ENCODE measurements at regions not wholly inside any gene's neighbourhood (a gene's known extent, or its start where the extent isn't known, plus 50 kb on each side); places are given as distances from the start of the nearest gene placed in this dataset.

DNA sequence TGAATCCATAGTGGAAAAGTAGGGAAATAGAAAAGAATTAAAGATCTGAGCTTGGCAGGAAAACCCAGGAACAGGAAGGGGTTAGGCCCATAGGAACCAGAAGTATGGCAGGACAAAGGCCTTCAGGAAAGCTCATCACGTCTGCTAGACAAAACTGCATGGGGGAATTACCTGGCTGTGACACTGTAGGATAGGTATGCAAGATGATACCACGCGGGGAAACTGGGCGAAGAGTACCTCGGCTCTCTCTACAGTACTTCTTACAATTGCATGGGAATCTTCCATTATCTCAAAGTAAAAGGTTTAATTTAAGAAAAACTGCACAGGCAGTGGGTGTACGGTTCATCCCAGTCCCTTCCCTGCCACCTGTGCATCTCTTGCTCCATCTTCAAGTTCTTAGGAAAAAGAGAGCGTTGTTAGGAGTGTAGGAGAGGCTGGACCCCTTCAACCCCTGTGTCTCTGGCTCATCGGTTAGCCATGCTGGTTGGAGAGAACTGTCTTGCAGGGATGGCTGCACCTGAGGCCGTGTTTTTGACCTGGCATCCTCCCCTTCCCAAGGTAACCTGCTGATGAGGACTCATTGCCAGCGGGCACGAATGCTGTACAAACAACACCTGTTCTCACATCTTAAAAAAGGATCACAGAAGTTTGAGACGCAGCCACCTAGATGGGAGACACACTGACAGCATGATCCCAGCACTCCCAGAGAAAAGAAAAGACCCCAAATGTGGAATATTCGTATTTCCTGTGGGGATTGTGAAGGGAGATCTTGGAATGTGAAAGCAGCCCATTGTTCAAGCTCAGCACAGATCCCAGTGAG, 120.5 kb upstream of the COPS8 start:
- no peak for DNase-seq

DNA sequence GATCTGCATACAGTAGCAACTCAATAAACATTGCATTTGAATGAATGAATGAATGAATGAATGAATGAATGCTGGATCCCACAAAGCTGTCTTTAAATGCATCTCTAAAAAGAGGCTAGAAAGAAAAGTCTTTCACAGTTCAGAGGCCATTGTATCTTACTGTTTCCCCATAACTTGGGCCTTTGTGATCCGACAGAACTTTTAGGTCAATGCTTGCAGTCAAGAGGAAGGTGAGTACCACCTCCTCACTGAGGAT, 119.9 kb upstream of the COPS8 start:
- no peak for DNase-seq

DNA sequence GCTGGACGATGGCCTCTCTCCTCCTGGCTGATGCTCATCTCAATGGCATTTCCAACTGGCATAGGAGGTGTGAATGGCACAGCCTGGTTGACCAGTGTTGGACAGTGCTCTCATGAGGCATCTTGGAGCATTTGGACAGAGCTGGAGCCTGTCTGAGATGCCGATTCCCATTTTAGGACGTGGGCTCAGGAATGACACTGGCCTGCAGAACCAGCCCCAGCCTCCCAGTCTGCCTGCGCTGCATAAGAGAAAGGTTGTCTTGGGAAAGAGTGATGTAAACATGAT, 118.2 kb upstream of the COPS8 start:
- no peak for DNase-seq

DNA sequence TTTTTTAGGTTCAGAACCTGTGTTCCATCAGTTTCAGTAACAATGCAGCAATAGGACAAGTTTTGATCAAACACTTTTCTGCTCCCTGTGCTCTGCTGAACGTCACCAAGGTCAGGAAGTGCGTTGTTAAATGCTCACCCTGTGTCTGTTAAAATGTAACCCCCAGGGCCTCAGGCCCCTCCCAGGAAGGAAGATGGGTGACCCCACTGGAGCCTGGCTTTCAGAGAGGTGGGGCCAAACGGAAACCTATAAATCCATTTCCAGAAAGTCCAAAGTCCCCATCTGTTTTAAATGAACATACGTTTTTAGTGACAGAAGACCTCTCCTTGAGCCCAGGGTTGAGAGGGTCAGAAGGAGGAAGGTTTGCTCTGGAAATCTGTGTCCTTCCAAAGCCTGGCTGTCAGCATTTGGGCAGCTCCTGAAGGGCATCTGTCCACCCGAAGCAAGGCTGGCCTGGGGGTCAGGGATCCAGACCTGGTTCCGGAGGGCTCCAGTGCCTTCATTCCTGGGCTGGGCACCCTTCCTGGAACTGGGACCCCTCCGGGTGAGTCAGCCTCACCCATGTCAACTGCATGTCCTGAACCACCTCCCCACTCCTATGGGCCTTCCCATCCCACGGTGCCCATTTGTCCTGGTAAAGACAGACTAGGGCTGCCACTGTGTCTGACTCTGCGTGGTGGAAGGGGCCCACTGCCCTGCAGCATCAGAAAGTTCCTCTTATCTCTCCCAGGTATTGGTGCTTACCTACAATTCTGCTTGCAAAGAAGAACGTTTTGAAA, 117.4 kb upstream of the COPS8 start:
- DNase-seq, result no peak

DNA sequence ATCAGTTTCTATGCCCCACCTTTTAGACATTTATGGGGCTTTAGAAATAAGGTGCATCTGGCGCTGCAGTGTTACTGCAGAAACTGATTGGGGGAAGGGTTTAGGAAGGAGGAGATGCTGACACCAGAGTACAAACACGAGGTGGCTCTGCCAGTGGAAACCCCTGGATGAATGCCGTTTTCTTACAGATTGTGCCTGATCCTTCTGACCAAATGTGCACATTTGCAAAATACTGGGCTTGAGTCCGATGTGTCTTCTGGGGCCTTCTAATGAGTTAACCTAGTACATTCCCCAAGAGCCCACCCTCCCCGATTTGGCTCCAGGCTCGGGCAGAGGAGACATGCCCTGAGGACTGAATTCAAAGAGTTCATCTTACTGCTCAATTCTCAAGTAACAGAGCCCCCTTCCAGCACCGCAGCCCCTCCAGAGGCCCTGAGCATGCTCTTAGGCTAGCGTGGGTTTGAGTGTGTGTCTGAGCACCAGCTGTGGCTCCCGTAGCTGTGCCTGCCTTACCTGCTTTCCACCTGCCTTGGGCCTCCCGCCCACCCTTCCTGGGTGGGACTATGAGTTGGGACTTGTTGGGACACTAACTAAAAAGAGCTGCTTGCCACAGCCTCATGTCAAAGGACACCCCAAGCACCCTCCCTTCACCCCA, 116.7 kb upstream of the COPS8 start:
- no peak for DNase-seq

DNA sequence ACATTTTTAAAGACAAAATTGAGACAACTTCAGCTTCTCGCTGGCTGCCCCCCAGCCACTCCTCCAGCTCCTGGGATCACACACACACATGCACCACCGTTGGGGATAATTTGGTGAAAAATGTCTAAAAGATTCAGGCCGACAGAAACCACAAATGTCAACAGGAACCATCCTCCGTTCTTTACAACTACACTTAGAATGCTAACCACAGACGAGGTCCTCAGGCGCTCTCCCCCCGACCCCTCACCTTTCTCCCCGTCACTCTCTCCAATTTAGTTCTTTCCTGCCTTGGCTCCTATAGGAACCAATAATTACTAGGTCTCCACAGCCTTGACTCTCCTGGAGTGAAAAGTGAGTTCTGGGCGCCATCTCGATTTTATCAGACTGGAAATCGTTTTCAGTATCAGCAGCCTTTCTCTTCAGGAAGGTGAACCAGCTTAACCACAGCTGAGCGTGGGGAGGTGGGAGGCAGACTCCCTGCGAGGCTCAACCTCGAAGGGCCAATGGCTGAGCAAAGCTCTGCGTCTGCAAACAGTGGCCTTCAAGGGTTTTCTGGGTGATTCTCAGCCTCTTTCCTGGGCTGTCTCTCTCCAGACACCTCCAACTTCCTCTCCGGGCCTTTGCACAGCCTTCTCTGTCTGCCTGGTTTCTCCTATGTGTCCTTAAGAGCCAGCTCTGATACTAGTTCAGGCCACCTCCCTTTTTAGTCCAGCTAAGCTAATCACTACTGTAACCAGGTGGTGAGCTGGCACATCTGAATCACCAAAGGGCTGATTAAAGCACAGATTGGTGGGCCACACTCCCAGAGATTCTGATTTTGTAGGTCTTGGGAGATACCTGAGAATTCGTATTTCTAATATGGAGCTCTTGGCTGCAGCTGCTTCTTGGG, 115.7 kb upstream of the COPS8 start:
- no peak for DNase-seq

DNA sequence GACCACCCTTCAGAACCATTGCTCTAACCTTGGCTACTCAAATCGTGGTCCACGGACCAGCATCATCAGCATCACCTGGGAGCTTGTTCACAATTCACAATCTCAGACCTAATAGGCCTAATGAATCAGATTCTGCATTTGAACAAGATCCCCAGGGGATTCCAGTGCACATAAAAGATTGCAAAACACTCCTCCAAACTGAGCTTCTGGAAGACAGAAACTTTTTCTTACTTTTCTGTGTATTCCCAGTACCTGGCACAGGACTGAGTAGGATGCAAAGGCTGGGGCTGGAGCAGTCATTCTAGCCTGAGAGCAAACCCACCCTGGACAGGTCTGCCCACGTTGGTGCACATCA, 115.1 kb upstream of the COPS8 start:
- DNase-seq, result no peak

DNA sequence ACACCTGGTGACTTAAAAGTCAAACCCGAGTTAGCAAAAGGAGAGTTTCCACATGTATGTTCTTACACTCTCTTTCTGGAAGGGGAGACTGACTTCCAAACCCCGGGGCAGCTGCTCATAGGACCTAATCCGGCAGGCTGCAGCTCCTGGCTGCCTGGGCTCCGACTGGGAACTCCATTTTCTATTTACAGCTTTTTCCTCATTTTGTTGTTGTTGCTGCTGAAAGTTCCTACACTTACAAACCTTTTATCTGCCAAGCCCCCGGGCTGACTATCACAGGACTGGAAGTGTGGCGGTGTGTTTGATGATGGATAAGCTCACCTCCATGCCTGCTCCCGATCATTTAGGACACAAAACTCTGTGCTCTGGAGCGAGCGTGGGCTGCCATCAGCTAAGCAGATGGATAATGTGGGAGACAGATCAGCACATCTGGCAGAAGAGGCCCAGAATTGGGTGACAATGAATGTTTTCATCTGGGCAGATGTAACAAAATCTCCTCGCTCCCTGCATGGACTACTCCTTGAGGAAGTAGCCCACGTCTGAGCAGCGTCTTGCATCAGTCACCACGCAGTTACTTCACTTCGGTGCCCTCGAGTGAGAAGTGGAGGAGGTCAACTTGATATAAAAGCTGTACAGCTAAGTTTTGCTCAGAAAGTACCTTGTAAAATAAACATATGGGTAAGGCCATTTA, 114.4 kb upstream of the COPS8 start:
- no peak for DNase-seq

DNA sequence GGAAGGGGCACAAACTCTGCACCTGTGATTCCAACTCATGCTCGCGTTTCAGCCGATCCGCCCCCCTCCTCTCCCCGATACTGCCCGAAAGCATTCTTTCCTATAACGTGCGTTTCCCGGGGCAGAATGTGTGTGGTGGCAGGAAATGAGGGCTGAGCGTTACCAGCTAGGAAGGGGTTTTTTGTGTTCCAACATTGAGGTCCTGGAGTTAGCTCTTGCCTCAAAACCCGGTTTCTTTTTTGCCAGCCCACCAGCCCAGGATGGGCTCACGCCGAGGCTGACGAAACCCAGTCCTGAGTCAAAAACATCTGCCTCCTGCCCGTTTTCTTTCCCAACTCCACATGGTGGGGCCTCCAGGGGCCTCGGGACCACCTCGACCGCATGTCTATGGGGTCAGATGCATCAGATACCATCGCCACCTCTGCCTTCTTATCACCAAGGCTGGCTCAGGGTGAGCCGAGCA, 113.7 kb upstream of the COPS8 start:
- DNase-seq, result no peak

DNA sequence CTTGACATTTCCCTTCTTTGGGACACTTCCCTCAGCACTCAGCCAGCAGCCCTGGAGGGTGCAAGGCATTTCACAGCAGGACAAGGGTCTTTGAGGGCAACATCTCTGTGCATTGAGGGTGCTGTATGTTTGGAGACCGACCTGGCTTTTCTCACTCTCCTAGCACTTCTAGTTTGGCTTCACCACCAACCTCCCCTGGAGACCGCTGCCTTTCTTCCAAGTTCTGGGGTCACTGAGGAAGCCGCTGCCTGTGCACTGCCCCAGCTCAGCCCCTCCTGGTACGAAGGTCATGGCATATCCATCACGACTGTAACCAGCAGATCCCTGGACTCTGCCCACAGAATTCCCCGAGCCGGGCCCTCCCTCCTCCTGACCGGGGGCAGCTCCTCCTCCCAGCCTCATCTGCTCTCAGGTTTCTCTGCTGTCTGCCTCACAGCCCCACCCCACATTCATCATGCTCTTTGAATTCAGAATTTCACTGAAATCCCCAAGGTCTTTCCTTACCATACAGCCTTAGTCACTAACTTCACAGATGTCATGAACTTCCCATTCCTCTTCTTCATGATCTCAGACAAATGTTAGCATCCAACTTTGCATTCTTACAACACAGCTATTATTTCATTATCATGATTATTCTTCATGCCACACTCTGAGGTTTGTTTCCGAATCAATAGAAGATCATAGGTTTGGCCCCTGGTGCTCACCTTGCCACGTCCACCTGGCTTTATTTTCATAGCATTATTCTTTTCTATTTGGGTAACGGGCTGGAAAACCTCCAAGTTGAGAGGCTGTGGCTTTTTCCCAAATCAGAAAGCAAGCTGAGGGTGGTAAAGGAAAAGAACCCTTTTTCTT, 113.0 kb upstream of the COPS8 start:
- DNase-seq, result peak; percentile 54

DNA sequence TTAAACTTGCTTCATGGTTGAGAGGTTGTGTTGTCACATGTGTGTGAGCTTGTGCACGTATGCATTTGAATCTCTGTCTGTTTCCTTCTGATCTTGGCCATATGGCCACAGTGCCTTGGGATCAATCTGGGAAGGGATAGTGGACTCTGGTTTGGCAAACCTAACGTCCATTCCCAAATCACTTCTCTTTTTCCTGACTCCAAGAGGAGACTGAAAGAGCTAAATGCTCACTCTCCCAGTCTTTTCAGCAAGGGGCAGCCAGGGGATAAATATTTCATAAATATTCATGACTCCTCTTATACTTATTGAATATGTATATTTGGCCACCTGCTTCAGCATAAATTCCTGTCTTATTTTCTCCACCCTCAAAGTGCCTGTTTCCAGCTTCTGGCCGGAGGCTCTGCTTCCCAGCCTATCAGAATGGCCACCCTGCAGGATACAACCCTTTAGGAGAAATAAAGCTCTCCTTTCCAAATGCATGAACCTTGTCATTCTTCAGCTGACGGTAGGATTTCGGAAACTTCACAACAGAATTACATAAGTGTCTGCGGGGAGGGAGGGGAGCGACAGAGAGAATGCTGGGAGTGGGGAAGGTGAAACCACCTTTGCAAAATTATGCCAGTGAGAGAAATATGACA, 112.2 kb upstream of the COPS8 start:
- DNase-seq, result peak; percentile 8

DNA sequence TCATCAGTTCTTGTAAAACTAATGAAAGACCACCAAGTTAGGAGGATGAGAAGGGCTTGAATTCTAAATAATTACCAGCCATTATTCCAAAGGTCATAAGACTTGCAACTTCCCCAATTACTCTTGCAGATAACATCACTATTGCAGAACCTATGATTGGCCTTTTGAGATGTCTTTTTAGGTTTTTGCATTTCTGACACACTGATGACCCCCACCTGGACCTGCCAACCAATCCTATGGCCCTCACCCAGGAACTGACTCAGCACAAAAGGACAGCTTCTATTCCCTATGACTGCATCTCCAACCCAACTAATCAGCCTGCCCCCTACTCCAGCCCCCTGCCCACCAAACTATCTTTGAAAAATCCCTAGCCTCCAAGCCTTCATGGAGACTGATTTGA, 111.5 kb upstream of the COPS8 start:
- no peak for DNase-seq

DNA sequence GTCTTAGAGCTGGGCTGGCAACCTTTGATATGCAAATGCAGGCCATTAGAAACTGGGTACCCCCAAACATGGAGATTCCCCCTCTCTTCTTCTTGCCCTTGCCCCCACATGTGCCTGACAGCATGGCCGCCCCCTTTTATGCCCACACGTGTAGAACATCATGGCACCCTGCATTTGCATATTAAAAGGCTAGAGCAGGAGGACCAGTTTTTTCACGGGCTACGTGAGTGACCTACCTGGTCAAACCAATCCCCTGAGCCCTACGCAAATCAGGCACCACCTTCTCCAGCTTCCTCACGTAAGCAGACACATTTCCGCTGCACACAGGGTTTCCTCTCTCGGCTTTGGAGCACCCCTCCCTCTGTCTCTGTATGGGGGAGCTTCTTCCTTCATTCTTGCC, 110.9 kb upstream of the COPS8 start:
- DNase-seq, result no peak

DNA sequence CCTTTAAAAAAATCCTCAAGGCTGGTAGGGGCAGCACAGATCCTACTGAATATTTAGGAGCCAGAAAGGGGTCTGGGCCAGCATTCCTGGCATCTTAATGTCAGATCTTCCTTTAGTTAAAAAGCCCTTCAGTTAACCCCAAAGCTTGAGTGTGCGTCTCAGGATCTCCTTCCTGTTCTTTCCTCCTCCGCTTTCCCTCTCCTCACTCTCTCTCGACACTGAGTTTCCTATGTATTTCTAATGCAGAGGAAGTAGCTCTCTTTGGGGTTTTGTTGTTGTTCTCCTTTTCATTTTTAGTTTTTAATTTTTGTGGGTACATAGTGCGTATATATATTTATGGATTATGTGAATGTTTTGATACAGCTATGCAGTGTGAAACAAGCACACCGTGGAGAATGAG, 109.9 kb upstream of the COPS8 start:
- no peak for DNase-seq

DNA sequence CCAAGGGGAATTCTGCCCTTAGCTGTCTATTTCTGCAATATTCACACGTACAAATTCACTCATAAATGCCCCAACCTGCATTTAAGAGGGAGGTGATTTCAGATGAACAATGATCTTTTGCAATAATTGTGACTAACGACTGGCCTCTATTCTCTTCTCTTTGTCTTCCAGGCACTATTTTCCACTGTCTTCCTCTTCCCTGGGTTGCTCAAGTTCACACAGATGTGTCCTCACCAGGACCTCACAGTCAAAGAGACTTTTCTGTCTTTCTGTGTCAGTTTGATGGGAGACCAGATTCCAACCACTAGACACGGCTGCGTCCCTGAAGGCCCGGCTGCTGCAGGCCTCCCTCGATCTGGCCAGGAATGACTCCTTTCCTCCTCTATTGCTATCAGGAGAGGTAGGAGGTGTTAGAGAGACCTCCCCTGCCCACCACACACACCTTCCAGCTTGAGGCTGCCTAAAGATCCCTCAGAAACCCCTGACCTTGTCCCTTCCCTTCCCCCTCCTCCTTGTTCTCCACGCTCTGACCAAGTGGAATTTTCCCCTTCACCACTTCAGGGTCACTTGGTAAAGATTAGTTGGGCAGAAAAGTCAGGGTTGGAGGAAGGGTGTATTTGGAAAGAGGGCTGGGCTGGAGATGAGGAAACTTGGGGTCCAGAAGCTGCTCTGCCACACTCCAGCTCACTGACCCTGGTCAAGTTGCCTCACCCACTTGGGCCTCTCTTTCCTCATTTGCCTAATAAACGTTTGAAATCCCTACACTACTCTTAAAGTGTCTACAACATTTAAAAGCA, 109.2 kb upstream of the COPS8 start:
- DNase-seq, result no peak

DNA sequence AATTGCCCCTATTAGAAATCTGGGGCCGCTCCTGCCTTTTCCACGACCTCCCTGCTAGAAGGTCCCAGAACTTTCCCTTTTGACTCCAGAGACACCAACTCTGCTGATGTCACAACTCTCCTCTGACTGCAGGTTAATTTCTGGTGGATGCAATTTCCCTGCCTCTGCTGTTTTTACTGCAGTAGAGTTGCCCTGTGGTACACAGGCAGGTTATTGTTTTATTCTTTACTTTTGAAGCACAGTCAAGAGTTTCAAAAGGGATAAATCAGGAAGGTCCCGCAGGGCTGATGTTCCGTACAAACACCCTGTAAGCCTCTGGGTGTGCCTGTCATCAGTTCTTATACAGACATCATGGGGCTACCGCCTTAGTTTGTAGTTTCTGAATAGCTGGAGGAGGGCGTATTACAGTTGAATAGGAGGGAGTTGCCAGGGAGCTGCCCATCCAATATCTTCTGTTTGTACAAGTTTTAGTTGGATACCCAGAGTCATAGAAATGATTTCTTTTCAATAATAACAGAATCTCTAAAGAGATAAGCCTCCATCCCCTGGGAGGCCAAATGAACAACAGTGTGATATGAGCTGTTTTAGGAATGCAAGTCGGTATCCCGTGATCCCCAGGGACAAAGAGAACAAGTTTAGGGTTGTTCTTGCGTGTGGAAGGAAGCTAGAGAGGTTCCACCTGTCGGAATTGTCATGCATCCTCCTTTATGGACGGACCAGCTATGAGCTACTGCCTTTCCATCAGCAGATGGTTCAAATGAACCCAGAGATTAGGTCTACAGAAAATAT, 108.4 kb upstream of the COPS8 start:
- DNase-seq, result no peak

DNA sequence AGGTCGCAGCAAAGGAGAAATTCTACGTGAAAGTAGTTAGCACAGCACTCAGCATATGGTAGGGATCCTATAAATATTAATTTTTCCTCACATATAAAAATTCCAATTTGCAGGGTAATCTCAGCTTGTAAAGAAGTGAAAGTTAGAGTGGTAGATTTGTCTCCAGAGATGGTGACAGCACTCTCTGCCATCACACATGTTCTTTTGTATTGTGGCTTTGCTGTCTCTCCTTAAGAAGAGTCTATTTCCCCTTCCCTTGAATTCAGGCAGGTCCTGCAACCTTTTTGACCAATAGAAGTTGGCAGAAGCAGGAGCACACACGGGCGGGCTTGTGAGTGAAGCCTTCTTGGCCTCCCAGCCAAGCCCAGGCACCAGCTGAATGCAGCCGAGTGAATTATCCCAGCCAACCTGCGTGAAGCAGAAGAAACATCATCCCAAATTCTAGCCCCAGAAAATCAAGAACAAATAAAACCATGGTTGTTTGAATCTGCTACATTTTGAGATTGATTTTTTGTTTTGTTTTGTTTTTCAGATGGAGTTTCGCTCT, 107.8 kb upstream of the COPS8 start:
- DNase-seq, result no peak

DNA sequence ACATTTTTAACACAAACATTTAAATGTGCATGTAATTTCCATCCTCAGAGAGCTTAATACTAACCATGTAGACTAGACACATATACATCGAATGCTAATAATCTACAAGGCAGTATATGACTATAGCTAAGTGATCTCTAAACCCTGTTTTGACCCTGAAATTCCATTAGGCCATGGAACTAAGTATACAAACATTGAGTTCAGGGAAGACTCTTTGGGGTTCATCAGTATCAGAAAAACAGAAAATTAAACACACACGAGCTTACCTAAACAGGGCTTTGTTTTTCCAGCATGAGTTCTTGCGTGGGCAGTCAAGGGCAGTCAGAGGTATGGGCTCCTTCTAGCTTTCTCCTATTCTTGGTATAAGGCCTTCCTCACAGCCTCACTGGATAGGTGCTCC, 106.0 kb upstream of the COPS8 start:
- DNase-seq, result no peak

DNA sequence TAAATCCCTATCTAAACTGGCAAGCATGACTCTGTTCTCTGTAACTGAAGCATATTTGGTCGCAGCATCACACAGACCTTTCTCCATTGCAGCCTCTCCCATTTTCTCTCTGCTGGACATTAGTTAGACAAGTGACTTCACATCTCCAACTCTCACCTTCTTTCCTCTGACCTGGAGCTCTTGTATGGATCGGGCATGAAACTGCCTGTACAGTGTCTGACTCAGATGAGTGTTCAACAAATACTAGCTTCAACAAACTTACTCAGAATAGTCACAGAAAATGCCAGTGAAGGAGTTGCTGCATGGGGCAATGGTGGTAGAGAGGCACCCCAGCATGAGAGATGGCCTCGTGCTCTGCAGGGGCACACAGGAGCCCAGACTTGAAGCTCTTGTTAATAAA, 104.7 kb upstream of the COPS8 start:
- no peak for DNase-seq
